IPS DF 19.7 (cell line): ENCODE measurements at regions not wholly inside any gene's neighbourhood (a gene's known extent, or its start where the extent isn't known, plus 50 kb on each side); places are given as distances from the start of the nearest gene placed in this dataset.
A peak's percentile ranks its signal among the peaks of the same experiment; 100 is the strongest.

Experiments
- DNase-seq: peaks from one replicate; pipeline ENCODE4 v3.0.0-alpha.2; 2013; ENCODE audit warnings: low read depth, low spot score

DNA sequence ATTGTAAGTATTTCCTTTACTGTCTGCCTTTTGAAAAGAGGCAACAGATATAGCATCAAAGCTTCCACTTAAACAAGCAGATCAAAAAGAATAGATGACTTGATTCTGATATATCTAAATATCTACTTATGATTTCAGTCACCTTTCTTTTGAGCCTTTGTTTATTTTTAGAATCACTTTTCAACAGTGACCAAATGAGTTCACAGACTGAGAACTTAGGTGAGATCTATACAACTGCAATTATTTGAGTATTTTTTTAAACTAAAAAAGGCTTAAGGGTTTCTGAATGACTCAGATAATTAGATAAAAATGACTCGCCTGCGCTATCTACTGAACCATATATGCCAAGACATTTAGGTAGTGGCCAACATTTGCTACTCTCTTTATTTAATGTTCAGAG, 166.7 kb upstream of the KCNIP4 start:
- DNase-seq: no peak

DNA sequence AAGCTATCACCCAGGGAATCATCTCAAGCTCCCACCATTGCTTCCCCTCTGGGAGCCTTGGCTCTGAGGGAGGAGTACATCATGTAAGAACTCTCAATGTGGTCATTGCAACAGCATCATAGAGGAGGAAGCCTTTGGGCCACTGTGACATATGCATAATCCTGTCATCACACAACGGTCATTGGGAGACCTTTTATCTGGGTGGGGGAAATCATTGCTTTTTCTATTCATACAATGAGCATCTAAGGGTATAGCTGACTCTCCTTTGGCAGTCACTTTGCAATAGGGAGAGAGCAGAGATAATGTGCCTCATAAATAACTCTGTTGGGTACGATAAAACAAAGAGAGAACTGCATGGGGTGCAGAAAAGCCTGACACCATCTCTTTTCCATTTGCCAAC, 155.2 kb upstream of the KCNIP4 start:
- no peak for DNase-seq

GRCh38 chr4:22099896-22100295, 151.3 kb upstream of the KCNIP4 start:
- no peak for DNase-seq

- DNase-seq: no peak
These were observed 149.0 kb upstream of the KCNIP4 start for GRCh38 chr4:22097596-22097995.

DNA sequence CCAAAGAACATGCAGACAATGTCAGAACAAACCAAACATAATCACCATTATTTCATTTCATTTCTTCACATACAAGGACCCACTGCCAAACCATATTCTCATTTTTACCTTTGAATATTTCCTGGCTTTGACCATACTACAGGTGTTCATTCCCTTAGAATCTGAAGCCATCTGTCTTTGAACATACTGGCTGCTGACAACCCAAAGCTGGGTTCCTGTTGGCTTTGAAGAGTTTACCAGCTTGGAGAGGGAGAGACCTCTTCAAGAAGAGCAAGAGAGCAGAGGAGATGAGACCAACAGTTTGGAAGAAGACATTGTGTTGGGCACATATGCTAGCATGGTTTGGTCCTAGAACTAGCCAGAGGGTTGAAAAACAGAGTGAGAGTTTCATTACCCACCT, 145.6 kb upstream of the KCNIP4 start:
- DNase-seq: no peak

GRCh38 chr4:22093126-22093525, 144.6 kb upstream of the KCNIP4 start:
- DNase-seq: no peak

DNA sequence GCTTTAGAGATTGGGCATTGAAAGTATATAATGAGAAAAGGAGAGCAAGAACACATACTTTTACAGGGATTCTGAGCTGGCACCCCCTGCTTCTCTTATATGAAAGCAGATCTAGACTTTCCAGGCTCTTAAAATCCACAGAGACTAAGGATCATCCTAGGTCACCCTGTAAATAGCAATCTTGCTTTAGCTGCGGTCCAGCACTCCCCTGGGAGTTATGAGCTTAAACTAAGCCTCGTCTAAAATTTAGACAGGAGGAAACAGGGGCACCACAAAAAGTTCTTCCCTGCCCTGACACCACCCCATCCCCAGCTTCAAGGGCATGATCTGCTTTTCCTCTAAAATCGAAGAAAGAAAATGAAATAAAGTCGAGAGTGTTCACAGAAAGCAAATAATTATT, 143.3 kb upstream of the KCNIP4 start:
- no peak for DNase-seq

GRCh38 chr4:22091352-22091717, 142.8 kb upstream of the KCNIP4 start:
- peak; percentile 7 for DNase-seq

- no peak for DNase-seq
These were observed 142.2 kb upstream of the KCNIP4 start for GRCh38 chr4:22090661-22091351.

- DNase-seq: no peak
These were observed 129.0 kb upstream of the KCNIP4 start for GRCh38 chr4:22077571-22077970.

GRCh38 chr4:22072726-22073125, 124.2 kb upstream of the KCNIP4 start:
- no peak for DNase-seq

- DNase-seq: no peak
These were observed 123.7 kb upstream of the KCNIP4 start for GRCh38 chr4:22072240-22072639.

DNA sequence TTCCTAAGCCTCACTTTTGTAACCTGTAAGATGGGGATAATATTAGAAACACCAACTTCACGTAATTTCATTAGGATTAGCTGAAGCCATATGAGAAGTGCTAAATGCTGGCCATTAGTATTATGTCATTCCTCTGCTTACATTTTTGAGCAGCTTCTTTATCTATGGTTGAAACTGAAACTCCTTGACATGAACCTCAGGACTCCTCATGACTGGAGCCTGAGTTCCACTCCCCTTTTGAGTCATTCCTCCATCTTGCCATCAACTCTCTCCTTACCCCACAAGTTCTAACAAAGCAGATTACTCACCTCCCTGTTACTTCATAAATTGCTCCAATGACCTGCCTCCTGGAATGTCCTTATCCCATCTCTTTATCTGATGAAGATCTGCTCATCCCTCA, 123.2 kb upstream of the KCNIP4 start:
- no peak for DNase-seq

- no peak for DNase-seq
These were observed 121.7 kb upstream of the KCNIP4 start for GRCh38 chr4:22070256-22070655.

- DNase-seq: no peak
These were observed 115.0 kb upstream of the KCNIP4 start for GRCh38 chr4:22063613-22064012.

- no peak for DNase-seq
These were observed 114.1 kb upstream of the KCNIP4 start for GRCh38 chr4:22062676-22063075.

- DNase-seq: no peak
These were observed 107.4 kb upstream of the KCNIP4 start for GRCh38 chr4:22055954-22056353.

DNA sequence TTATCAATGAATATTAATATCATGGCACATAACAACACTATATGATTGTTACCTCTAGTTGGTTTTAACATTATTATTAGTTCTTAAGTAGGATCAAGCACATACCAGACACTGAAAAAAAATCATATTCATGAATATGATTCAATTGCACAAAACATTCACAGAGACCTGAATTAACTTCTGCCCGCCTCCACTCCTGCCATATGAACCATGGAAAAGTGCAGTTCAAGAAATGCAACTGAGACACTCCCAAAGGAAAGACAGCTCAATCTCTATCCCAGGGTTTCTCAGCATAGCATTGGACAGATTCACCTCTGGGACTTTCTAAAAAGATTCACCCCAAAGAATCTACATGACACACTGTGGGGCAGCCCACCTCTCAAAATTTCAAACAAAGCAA, 103.5 kb upstream of the KCNIP4 start:
- no peak for DNase-seq

DNA sequence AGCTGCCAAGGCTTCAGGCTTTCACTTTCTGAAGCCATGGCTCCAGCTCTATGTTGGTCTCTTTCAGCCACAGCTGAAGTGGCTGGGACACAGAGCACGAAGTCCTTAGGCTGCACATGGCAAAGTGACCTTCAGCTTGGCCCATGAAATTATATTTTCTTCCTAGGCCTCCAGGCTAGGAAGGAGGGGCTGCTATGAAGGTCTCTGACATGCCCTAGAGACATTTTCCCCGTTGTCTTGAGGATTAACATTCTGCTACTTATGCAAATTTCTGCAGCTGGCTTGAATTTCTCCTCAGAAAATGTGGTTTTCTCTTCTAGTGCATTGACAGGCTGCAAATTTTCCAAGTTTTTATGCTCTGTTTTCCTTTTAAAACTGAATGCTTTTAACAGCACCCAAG, 99.8 kb upstream of the KCNIP4 start:
- DNase-seq: no peak

- DNase-seq: no peak
These were observed 99.2 kb upstream of the KCNIP4 start for GRCh38 chr4:22047793-22048192.

DNA sequence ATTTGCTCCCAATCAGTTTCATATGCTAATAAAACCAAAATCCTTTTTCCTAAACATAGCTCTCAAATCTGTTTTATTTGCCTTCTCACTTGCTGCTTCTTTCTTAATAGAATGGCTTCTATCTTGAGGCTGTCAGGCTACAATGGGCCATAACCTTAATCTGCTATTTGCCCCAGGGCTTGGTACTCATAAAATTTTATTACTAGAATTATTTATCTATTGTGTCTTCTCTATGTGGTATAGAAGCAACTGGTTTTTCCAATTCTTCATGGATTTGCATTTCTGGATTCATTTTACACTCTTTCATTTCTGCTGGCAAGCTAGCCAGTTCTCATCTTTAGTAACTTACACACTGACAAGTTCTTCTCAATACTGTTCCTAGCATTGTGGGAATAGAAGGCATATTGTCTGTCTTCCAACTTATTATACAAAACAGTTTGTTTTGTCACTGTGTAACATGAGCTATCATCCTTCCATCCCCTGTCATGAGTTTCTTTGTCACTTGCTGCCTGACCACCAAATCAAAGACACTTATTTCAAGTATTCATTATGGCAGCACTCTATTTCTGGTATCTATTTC, 96.6 kb upstream of the KCNIP4 start:
- DNase-seq: no peak

- no peak for DNase-seq
These were observed 82.9 kb upstream of the KCNIP4 start for GRCh38 chr4:22031423-22031822.

DNA sequence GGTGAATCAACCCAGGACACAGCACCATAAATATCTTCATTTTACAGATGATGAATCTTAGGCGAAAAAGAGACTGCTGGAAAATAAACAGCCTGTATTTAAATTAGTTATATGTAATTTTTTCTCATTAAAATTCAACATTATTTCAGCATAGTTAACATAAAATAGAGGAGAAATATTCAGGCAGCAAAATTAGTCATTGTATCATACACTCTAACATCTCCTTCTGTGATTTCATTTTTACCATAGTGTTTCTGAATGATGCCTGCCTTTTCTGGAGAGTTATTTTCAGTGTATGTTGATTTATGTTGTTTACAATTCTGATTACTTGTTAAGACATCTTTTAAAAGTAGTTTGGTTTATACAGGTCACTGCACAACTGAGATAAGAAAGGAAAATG, 82.3 kb upstream of the KCNIP4 start:
- DNase-seq: no peak

DNA sequence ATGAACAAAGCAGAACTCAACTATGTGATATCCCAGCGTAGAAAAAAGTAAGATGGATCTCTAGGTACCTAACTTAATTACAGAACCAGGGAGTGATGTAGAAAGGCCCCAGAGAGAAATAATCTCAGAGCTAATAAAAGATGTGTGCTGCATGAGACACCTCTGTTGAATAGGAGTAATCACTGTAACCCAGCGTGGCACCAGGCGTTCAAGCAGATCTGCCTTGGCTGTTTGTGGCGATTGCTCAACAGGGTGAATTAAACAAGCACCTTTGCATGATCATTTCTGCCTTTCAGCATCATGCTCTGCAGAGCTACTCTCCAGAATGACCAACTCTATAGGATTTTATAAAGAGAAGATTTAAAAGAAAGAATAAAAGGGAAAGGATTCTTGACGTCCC, 81.7 kb upstream of the KCNIP4 start:
- DNase-seq: no peak
